H9 (cell line): ENCODE measurements at regions not wholly inside any gene's neighbourhood (a gene's known extent, or its start where the extent isn't known, plus 50 kb on each side); places are given as distances from the start of the nearest gene placed in this dataset.

Experiments
- DNase-seq: peaks from one replicate; pipeline ENCODE4 v3.0.0-alpha.2; 2017
- H2AFZ ChIP-seq: one replicate; pipeline ENCODE4 v1.6.1; 2013; ENCODE audit warnings: mild to moderate bottlenecking, low read length, control low read depth, moderate library complexity
- H2AK5ac ChIP-seq: 2 replicates; pipeline ENCODE4 v1.6.1; 2013; ENCODE audit warnings: low read length, control low read depth, mixed read lengths; ENCODE audit not compliant: insufficient read length
- H2BK120ac ChIP-seq: one replicate; pipeline ENCODE4 v1.6.1; 2013; ENCODE audit warnings: low read depth, mild to moderate bottlenecking, low read length, control low read depth, inconsistent platforms; ENCODE audit not compliant: poor library complexity, severe bottlenecking
- H2BK12ac ChIP-seq: 2 replicates; pipeline ENCODE4 v1.6.1; 2013; ENCODE audit warnings: low read length, control low read depth, mixed read lengths, low read depth; ENCODE audit not compliant: insufficient read length
- H2BK15ac ChIP-seq: 2 replicates; pipeline ENCODE4 v1.6.1; 2013; ENCODE audit warnings: low read depth, low read length, control low read depth
- H2BK20ac ChIP-seq: one replicate; pipeline ENCODE4 v1.6.1; 2013; ENCODE audit warnings: low read depth, mild to moderate bottlenecking, low read length, control low read depth, inconsistent platforms; ENCODE audit not compliant: poor library complexity, severe bottlenecking
- H2BK5ac ChIP-seq: 2 replicates; pipeline ENCODE4 v1.6.1; 2013; ENCODE audit warnings: low read length, control low read depth, mixed read lengths; ENCODE audit not compliant: insufficient read length
- H3K14ac ChIP-seq: 2 replicates; pipeline ENCODE4 v1.6.1; 2013; ENCODE audit warnings: low read length, control low read depth; ENCODE audit not compliant: insufficient read depth
- H3K18ac ChIP-seq: 2 replicates; pipeline ENCODE4 v1.6.1; 2013; ENCODE audit warnings: low read depth, mild to moderate bottlenecking, mixed read lengths, low read length, control low read depth; ENCODE audit not compliant: insufficient read length
- H3K23ac ChIP-seq: 2 replicates; pipeline ENCODE4 v1.6.1; 2013; ENCODE audit warnings: low read length, control low read depth, mixed read lengths, low read depth; ENCODE audit not compliant: insufficient read length
- H3K23me2 ChIP-seq: 2 replicates; pipeline ENCODE4 v1.6.1; 2013; ENCODE audit warnings: low read depth, mild to moderate bottlenecking, mixed read lengths, low read length, control low read depth; ENCODE audit not compliant: insufficient read length, poor library complexity, severe bottlenecking
- H3K27ac ChIP-seq: 2 replicates; pipeline ENCODE4 v1.5.1; 2013; ENCODE audit warnings: low read length, control low read depth, mixed read lengths, low read depth; ENCODE audit not compliant: insufficient read length
- H3K27me3 ChIP-seq: 2 replicates; pipeline ENCODE4 v1.6.1; 2013; ENCODE audit warnings: low read length, control low read depth, inconsistent platforms; ENCODE audit not compliant: insufficient read depth
- H3K4ac ChIP-seq: 2 replicates; pipeline ENCODE4 v1.6.1; 2013; ENCODE audit warnings: low read depth, mild to moderate bottlenecking, control low read depth, inconsistent platforms, low read length, moderate library complexity
- H3K4me1 ChIP-seq: 2 replicates; pipeline ENCODE4 v1.6.1; 2013; ENCODE audit warnings: low read length, control low read depth, inconsistent platforms; ENCODE audit not compliant: insufficient read depth
- H3K4me2 ChIP-seq: 2 replicates; pipeline ENCODE4 v1.6.1; 2013; ENCODE audit warnings: low read length, control low read depth, mixed read lengths; ENCODE audit not compliant: insufficient read length, insufficient read depth
- H3K56ac ChIP-seq: 2 replicates; pipeline ENCODE4 v1.6.1; 2013; ENCODE audit warnings: low read depth, mild to moderate bottlenecking, mixed read lengths, low read length, control low read depth; ENCODE audit not compliant: insufficient read length
- H3K79me1 ChIP-seq: 2 replicates; pipeline ENCODE4 v1.6.1; 2013; ENCODE audit warnings: low read depth, mild to moderate bottlenecking, moderate library complexity, low read length, control low read depth, inconsistent platforms; ENCODE audit not compliant: insufficient read depth, poor library complexity, severe bottlenecking
- H3K79me2 ChIP-seq: 2 replicates; pipeline ENCODE4 v1.6.1; 2013; ENCODE audit warnings: low read length, control low read depth, inconsistent platforms; ENCODE audit not compliant: insufficient read depth
- H3K9ac ChIP-seq: 2 replicates; pipeline ENCODE4 v1.6.1; 2013; ENCODE audit warnings: low read length, control low read depth, mixed read lengths; ENCODE audit not compliant: insufficient read length; ENCODE audit errors: extremely low read depth
- H3K9me3 ChIP-seq: one replicate; pipeline ENCODE4 v1.6.1; 2013; ENCODE audit warnings: low read depth, low read length, inconsistent platforms; ENCODE audit not compliant: control insufficient read depth
- H3T11ph ChIP-seq: one replicate; pipeline ENCODE4 v1.6.1; 2013; ENCODE audit warnings: mild to moderate bottlenecking, low read length, control low read depth, inconsistent platforms
- H4K20me1 ChIP-seq: one replicate; pipeline ENCODE4 v1.6.1; 2013; ENCODE audit not compliant: control insufficient read depth, insufficient read length, insufficient read depth
- H4K5ac ChIP-seq: 2 replicates; pipeline ENCODE4 v1.6.1; 2013; ENCODE audit warnings: low read depth, mild to moderate bottlenecking, mixed read lengths, low read length, control low read depth; ENCODE audit not compliant: insufficient read length
- H4K8ac ChIP-seq: replicated peaks from 2 replicates; pipeline ENCODE4 v1.6.1; 2013; ENCODE audit warnings: low read length, control low read depth, mixed read lengths, low read depth; ENCODE audit not compliant: insufficient read length
- H4K91ac ChIP-seq: 2 replicates; pipeline ENCODE4 v1.6.1; 2013; ENCODE audit warnings: low read depth, mild to moderate bottlenecking, moderate library complexity, mixed read lengths, low read length, control low read depth; ENCODE audit not compliant: insufficient read length
- H3K27ac Mint-ChIP-seq, 3 experiments: 2 replicates in 2 of 3; 3 replicates in 1 of 3; pipeline ENCODE4 v1.8.0; 2020 to 2021; ENCODE audit warnings: mixed read lengths in 3 of 3, mild to moderate bottlenecking in 1 of 3, moderate library complexity in 1 of 3
- H3K27me3 Mint-ChIP-seq: 2 replicates; pipeline ENCODE4 v1.8.0; 2021; ENCODE audit warnings: low read depth, mild to moderate bottlenecking, moderate library complexity, mixed read lengths
- H3K36me3 Mint-ChIP-seq, 3 experiments: 2 replicates in 2 of 3; 3 replicates in 1 of 3; pipeline ENCODE4 v1.8.0; 2020 to 2021; ENCODE audit warnings: low read depth in 3 of 3, mixed read lengths in 3 of 3; ENCODE audit not compliant: insufficient read depth in 1 of 3
- H3K4me1 Mint-ChIP-seq, 2 experiments: 2 replicates each; pipeline ENCODE4 v1.8.0; 2020; ENCODE audit warnings: mixed read lengths in 2 of 2
- H3K4me3 Mint-ChIP-seq, 2 experiments: 2 replicates in 1 of 2; 3 replicates in 1 of 2; pipeline ENCODE4 v1.8.0; 2020 to 2021; ENCODE audit warnings: mild to moderate bottlenecking in 2 of 2, mixed read lengths in 2 of 2, moderate library complexity in 1 of 2
- H3K9me3 Mint-ChIP-seq, 2 experiments: 2 replicates in 1 of 2; 3 replicates in 1 of 2; pipeline ENCODE4 v1.8.0; 2020; ENCODE audit warnings: mild to moderate bottlenecking in 2 of 2, mixed read lengths in 2 of 2, moderate library complexity in 1 of 2
- WGBS: extraction: QIAGEN DNeasy Blood & Tissue Kit; methylation state at CpG from one replicate; pipeline ENCODE4 v1.1.7; 2013; ENCODE audit warnings: missing lambda C conversion rate, low lambda C conversion rate, mixed read lengths; ENCODE audit not compliant: insufficient read length; ENCODE audit errors: extremely low coverage; 5-methylcytosine and 5-hydroxymethylcytosine counted together
- TF ChIP-seq, protein P1 (sequence below): fragments of 200-600 bp; sonication (generic); conservative IDR thresholded peaks from 3 replicates; pipeline ENCODE4 v1.8.0; 2021; ENCODE audit warnings: antibody characterized with exemption, mild to moderate bottlenecking

DNA sequence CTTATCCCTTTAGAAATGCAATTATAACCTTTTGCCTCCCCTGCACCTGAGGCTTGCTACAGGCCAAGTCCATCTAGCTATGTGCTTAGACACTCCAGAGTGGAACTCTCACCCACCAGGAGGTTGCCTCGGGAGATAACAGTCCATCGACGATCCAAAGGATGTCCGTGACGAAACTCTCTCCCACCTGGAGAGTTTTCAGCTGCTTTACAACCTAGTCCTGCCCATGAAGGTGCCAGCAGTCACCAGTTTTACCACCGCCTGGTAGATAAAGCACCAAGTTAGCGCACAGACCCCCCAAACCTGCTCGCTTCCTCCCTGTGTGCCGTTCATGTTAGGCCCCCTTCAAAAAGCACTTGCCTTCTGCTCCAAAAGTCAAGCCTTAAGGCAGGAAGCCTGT lies 53.1 kb upstream of the SHISAL1 start:
- Histone ChIP-seq H4K5ac (no peak overlapping the region), H3K56ac (no peak overlapping the region), H3K27me3 (no peaks in the 10 kb centered on the region), H3K4me2 (no peak overlapping the region), H3K23me2 (no peaks in the 10 kb centered on the region), H2AFZ (no peak overlapping the region), H3K4ac (no peak overlapping the region), H2BK15ac (no peak overlapping the region), H4K8ac (no peak overlapping the region), H2BK12ac (no peak overlapping the region), H2BK20ac (no peak overlapping the region), H4K91ac (no peak overlapping the region), H3T11ph (no peak overlapping the region), H3K27ac (no peak overlapping the region), H4K20me1 (no peaks in the 10 kb centered on the region), H2AK5ac (no peak overlapping the region), H3K4me1 (no peaks in the 10 kb centered on the region), H3K79me2 (no peaks in the 10 kb centered on the region), H3K23ac (no peak overlapping the region), H2BK5ac (no peak overlapping the region), H3K18ac (no peak overlapping the region), H3K14ac (no peak overlapping the region), H3K79me1 (no peaks in the 10 kb centered on the region), H3K9ac (no peak overlapping the region), H3K9me3 (no peaks in the 10 kb centered on the region), H2BK120ac (no peak overlapping the region)
- peaks cover 0 to 11% of the 10 kb centered on the region in 2 experiments; a peak in 2 of 4 replicates for H3K4me1 Mint-ChIP-seq
- no peaks in the 10 kb centered on the region; the same call in none of the 2 replicates for H3K27me3 Mint-ChIP-seq
- H3K36me3 Mint-ChIP-seq, result no peaks in the 10 kb centered on the region
- no peak overlapping the region for H3K4me3 Mint-ChIP-seq
- H3K9me3 Mint-ChIP-seq, result no peaks in the 10 kb centered on the region
- H3K27ac Mint-ChIP-seq, result no peak overlapping the region
- no CpG with 5 or more reads among the region's 9 CpGs for WGBS
- no peak for DNase-seq
- TF ChIP-seq, protein P1, sequence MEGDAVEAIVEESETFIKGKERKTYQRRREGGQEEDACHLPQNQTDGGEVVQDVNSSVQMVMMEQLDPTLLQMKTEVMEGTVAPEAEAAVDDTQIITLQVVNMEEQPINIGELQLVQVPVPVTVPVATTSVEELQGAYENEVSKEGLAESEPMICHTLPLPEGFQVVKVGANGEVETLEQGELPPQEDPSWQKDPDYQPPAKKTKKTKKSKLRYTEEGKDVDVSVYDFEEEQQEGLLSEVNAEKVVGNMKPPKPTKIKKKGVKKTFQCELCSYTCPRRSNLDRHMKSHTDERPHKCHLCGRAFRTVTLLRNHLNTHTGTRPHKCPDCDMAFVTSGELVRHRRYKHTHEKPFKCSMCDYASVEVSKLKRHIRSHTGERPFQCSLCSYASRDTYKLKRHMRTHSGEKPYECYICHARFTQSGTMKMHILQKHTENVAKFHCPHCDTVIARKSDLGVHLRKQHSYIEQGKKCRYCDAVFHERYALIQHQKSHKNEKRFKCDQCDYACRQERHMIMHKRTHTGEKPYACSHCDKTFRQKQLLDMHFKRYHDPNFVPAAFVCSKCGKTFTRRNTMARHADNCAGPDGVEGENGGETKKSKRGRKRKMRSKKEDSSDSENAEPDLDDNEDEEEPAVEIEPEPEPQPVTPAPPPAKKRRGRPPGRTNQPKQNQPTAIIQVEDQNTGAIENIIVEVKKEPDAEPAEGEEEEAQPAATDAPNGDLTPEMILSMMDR, result no peak
